ENCODE measurements at regions not wholly inside any gene's neighbourhood (a gene's known extent, or its start where the extent isn't known, plus 50 kb on each side); places are given as distances from the start of the nearest gene placed in this dataset.

DNA sequence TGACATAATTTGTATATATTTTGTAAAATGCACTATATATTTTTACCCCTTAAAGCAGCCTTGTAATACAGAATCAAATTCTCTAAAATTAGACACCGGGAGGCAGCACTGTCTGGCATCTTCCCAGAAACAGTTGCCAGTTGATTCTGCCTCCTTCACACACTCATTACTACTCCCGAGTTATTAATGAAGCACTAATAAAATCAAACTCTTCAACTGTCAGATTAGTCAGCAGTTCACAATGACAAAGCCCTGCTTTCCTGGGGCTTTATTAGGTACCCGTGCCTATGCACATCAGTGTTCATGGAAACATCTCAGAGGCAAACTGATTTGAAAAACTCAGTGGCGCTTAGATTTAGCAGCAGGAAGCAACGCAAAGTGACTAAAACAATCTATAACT lies 103.5 kb upstream of the VEGFC start:
- TF ChIP-seq POLR2AphosphoS5 (IDR thresholded peaks at IDR 0.05; ENCODE audit: low read depth, low read length) (no peak), SIN3A (IDR thresholded peaks at IDR 0.05; ENCODE audit: borderline replicate concordance, insufficient read depth, low read length) (no peak)
- TF ChIP-seq, protein P1, sequence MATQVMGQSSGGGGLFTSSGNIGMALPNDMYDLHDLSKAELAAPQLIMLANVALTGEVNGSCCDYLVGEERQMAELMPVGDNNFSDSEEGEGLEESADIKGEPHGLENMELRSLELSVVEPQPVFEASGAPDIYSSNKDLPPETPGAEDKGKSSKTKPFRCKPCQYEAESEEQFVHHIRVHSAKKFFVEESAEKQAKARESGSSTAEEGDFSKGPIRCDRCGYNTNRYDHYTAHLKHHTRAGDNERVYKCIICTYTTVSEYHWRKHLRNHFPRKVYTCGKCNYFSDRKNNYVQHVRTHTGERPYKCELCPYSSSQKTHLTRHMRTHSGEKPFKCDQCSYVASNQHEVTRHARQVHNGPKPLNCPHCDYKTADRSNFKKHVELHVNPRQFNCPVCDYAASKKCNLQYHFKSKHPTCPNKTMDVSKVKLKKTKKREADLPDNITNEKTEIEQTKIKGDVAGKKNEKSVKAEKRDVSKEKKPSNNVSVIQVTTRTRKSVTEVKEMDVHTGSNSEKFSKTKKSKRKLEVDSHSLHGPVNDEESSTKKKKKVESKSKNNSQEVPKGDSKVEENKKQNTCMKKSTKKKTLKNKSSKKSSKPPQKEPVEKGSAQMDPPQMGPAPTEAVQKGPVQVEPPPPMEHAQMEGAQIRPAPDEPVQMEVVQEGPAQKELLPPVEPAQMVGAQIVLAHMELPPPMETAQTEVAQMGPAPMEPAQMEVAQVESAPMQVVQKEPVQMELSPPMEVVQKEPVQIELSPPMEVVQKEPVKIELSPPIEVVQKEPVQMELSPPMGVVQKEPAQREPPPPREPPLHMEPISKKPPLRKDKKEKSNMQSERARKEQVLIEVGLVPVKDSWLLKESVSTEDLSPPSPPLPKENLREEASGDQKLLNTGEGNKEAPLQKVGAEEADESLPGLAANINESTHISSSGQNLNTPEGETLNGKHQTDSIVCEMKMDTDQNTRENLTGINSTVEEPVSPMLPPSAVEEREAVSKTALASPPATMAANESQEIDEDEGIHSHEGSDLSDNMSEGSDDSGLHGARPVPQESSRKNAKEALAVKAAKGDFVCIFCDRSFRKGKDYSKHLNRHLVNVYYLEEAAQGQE (IDR thresholded peaks at IDR 0.05; ENCODE audit: insufficient read depth in 1 of 2, low read depth in 2 of 2, low read length in 2 of 2): no peak

All from PFSK-1 (cell line).